Neural cell (in vitro differentiated cells): ENCODE measurements at regions not wholly inside any gene's neighbourhood (a gene's known extent, or its start where the extent isn't known, plus 50 kb on each side); places are given as distances from the start of the nearest gene placed in this dataset.

ENCODE experiments used
- CTCF ChIP-seq: fragments of 450-650 bp; IDR thresholded peaks from 2 replicates; pipeline ENCODE4 v1.5.1; 2014; ENCODE audit warnings: antibody characterized with exemption, mild to moderate bottlenecking, moderate library complexity; ENCODE audit not compliant: poor library complexity, severe bottlenecking
- EZH2 ChIP-seq: fragments of 200-600, 300-800 bp; shearing (Covaris generic), sonication (generic); IDR thresholded peaks from 2 replicates; pipeline ENCODE4 v1.6.1; 2014; ENCODE audit warnings: antibody characterized with exemption, low read length, borderline replicate concordance, mild to moderate bottlenecking; ENCODE audit not compliant: insufficient read depth, poor library complexity, severe bottlenecking
- MXI1 ChIP-seq: fragments of 450-650 bp; conservative IDR thresholded peaks from 2 replicates; pipeline ENCODE4 v1.6.1; 2014; ENCODE audit warnings: antibody characterized with exemption, mild to moderate bottlenecking; ENCODE audit not compliant: poor library complexity, severe bottlenecking
- POLR2AphosphoS5 ChIP-seq: IDR thresholded peaks from 2 replicates; pipeline ENCODE4 v1.6.1; 2012
- RAD21 ChIP-seq: fragments of 450-650 bp; conservative IDR thresholded peaks from 2 replicates; pipeline ENCODE4 v1.6.1; 2014; ENCODE audit warnings: antibody characterized with exemption, mild to moderate bottlenecking, moderate library complexity
- REST ChIP-seq: IDR thresholded peaks from 2 replicates; pipeline ENCODE4 v1.6.1; 2012; ENCODE audit warnings: borderline replicate concordance
- SMC3 ChIP-seq: fragments of 450-650 bp; conservative IDR thresholded peaks from 2 replicates; pipeline ENCODE4 v1.6.1; 2014; ENCODE audit warnings: antibody characterized with exemption, mild to moderate bottlenecking, moderate library complexity; ENCODE audit not compliant: poor library complexity
- TAF1 ChIP-seq: IDR thresholded peaks from 2 replicates; pipeline ENCODE4 v1.6.1; 2012; ENCODE audit warnings: low read depth

- TF ChIP-seq POLR2AphosphoS5: no peak
- TF ChIP-seq MXI1: no peak
- no peak for TF ChIP-seq REST
- TF ChIP-seq TAF1: no peak
- TF ChIP-seq EZH2: no peak
- TF ChIP-seq CTCF: peak; percentile 24
- peak; percentile 37 for TF ChIP-seq RAD21
- TF ChIP-seq SMC3: no peak
Observed at GRCh38 chr13:103788061-103788652, 721.9 kb upstream of the SLC10A2 start.
